Left lung (tissue), 4 donors: ENCODE measurements at regions not wholly inside any gene's neighbourhood (a gene's known extent, or its start where the extent isn't known, plus 50 kb on each side); places are given as distances from the start of the nearest gene placed in this dataset.

Experiments used
- ATAC-seq: fragments of 200-7000 bp; cut with Tn5 transposase; one replicate; pipeline ENCODE4 v1.9.1; 2020; ENCODE audit warnings: moderate library complexity
- DNase-seq, 4 donors: peaks; one replicate each; pipeline ENCODE4 v3.0.0-alpha.2; 2013 to 2020
- H3K27ac ChIP-seq, 2 donors: fragments of 200-600 bp; sonication (generic) in 1 of 2; one replicate each; pipeline versions ENCODE4 v1.5.0 to v1.8.0; 2020 to 2021
- H3K27me3 ChIP-seq, 2 donors: fragments of 200-600 bp; sonication (generic) in 1 of 2; one replicate each; pipeline versions ENCODE4 v1.5.0 to v1.8.0; 2020 to 2021
- H3K36me3 ChIP-seq, 2 donors: fragments of 200-600 bp; sonication (generic) in 1 of 2; one replicate each; pipeline versions ENCODE4 v1.5.0 to v1.8.0; 2020 to 2021
- H3K4me1 ChIP-seq, 2 donors: fragments of 200-600 bp; one replicate each; pipeline ENCODE4 v1.8.0; 2021
- H3K4me3 ChIP-seq, 2 donors: fragments of 200-600 bp; sonication (generic) in 1 of 2; one replicate each; pipeline versions ENCODE4 v1.5.0 to v1.8.0; 2020 to 2021; ENCODE audit warnings: mild to moderate bottlenecking in 1 of 2
- H3K9me3 ChIP-seq, 2 donors: fragments of 200-600 bp; sonication (generic) in 1 of 2; one replicate each; pipeline versions ENCODE4 v1.5.0 to v1.8.0; 2020 to 2021
- intact Hi-C, 2 donors: fragments of 100-400 bp; cut with DNase I; formaldehyde crosslinking; loops; one replicate each; pipeline versions ENCODE4 v1.11.2 to v1.14.2; 2022
- TF ChIP-seq, protein P1 (sequence below), 2 donors: fragments of 200-600 bp; sonication (generic) in 1 of 2; IDR thresholded peaks; one replicate each; pipeline versions ENCODE4 v1.5.0 to v1.8.0; 2021; ENCODE audit warnings: antibody characterized with exemption in 2 of 2
- donor health status: DM: no; HTN: yes; CAD: no.
- donor health status: DM: no; HTN: no; CAD: no.

DNA sequence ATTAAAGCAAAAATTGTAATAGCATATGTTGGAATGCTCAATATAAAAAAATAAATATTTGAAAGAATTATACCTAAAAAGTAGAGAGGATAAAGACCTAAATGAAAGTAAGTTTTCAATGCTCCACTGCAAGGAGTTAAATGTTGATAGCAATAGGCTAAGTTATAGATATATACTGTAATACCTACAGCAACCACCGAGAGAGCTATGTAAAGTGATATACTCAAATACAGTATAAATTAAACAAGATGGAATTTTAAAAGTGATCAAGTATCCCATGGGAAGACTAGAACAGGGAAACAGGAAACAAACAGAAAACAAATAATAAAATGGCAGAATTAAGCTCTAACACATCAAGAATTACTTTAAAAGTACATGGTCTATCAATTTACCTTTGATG, 73.9 kb downstream of the CASP3 start:
- intact Hi-C loops, result no loop called here
- ATAC-seq (no peak), DNase-seq (no peak)
- H3K4me1 ChIP-seq, result no peaks in the 10 kb centered on the region
- TF ChIP-seq, protein P1, sequence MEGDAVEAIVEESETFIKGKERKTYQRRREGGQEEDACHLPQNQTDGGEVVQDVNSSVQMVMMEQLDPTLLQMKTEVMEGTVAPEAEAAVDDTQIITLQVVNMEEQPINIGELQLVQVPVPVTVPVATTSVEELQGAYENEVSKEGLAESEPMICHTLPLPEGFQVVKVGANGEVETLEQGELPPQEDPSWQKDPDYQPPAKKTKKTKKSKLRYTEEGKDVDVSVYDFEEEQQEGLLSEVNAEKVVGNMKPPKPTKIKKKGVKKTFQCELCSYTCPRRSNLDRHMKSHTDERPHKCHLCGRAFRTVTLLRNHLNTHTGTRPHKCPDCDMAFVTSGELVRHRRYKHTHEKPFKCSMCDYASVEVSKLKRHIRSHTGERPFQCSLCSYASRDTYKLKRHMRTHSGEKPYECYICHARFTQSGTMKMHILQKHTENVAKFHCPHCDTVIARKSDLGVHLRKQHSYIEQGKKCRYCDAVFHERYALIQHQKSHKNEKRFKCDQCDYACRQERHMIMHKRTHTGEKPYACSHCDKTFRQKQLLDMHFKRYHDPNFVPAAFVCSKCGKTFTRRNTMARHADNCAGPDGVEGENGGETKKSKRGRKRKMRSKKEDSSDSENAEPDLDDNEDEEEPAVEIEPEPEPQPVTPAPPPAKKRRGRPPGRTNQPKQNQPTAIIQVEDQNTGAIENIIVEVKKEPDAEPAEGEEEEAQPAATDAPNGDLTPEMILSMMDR (IDR thresholded peaks at IDR 0.05), result no peak
- no peaks in the 10 kb centered on the region for H3K27me3 ChIP-seq
- peaks cover 0 to 6% of the 10 kb centered on the region in 2 donors for H3K9me3 ChIP-seq
- H3K4me3 ChIP-seq, result no peak overlapping the region
- no peaks in the 10 kb centered on the region for H3K36me3 ChIP-seq
- H3K27ac ChIP-seq, result no peak overlapping the region

DNA sequence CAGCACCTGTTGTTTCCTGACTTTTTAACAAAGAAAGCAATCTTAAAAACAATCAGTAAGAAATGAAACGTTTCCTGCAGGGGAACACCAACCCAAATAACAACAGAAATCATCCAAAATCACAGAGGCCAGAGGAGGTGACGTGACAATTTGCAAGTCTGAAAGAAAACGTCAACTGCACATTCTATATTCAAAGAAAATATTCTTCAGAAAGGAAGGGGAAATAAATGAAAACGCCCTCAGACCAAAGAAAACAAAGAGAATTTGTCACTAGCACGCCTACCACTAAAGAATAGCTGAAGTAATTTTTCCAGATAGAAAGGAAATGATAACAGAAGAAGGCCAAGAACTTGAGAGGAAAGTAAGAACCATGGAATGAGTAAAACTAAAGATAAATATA, 74.4 kb downstream of the CASP3 start:
- H3K27ac ChIP-seq, result no peak overlapping the region
- no peak overlapping the region for H3K4me3 ChIP-seq
- peaks cover 0 to 3% of the 10 kb centered on the region in 2 donors for H3K9me3 ChIP-seq
- TF ChIP-seq, protein P1 (IDR thresholded peaks at IDR 0.05), result no peak
- intact Hi-C loops, result no loop called here
- no peak for ATAC-seq
- no peak for DNase-seq
- no peaks in the 10 kb centered on the region for H3K36me3 ChIP-seq
- no peaks in the 10 kb centered on the region for H3K4me1 ChIP-seq
- no peaks in the 10 kb centered on the region for H3K27me3 ChIP-seq

DNA sequence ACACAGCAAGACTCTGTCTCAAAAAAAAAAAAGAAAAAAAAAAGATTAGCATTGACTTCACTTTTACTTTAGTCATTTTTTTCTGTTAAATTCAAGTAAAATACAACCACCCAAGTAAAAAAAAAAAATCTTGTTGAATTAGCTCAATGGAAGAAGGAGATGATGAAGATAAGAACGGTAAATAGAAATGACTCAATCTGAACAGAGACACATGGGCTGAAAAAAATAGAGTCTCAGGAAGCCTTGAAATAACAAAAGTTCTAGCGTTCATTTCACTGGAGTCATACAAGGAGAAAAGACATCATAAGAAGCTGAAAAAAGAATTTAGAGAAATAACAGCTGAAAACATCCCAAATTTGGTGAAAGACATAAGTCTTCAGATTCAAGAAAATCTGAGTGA, 75.5 kb downstream of the CASP3 start:
- intact Hi-C loops, result no loop called here
- no peak for ATAC-seq
- TF ChIP-seq, protein P1 (IDR thresholded peaks at IDR 0.05), result no peak

DNA sequence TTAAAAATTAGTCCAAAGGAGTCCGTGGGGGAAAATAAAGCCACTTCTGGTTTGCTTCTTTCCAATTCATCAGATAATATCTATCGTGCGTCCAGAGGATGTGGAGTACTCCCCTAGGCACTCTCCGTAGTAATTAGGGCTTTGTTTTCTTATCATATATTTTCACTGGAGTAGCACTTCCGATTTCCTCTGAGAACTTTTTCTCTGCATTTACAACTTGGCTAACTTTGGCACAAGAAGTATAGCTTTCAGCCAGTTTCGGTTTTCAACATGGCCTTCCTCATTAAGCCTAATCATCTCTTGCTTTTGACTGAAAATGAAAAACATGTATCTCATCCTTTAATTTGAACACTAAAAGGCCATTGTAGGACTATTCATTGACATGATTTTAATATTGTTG, 80.5 kb downstream of the CASP3 start:
- DNase-seq (no peak), ATAC-seq (no peak)
- intact Hi-C loops, result no loop called here
- Histone ChIP-seq H3K4me3 (no peak overlapping the region), H3K4me1 (no peaks in the 10 kb centered on the region), H3K27me3 (no peaks in the 10 kb centered on the region), H3K9me3 (no peaks in the 10 kb centered on the region), H3K36me3 (no peaks in the 10 kb centered on the region), H3K27ac (no peak overlapping the region)
- TF ChIP-seq, protein P1 (IDR thresholded peaks at IDR 0.05), result no peak

More for the DNA sequence above, 75.5 kb downstream of the CASP3 start:
- H3K9me3 ChIP-seq, result no peaks in the 10 kb centered on the region
- no peak overlapping the region for H3K27ac ChIP-seq
- no peaks in the 10 kb centered on the region for H3K4me1 ChIP-seq
- H3K36me3 ChIP-seq, result no peaks in the 10 kb centered on the region
- no peak overlapping the region for H3K4me3 ChIP-seq
- no peaks in the 10 kb centered on the region for H3K27me3 ChIP-seq
- DNase-seq, result no peak

DNA sequence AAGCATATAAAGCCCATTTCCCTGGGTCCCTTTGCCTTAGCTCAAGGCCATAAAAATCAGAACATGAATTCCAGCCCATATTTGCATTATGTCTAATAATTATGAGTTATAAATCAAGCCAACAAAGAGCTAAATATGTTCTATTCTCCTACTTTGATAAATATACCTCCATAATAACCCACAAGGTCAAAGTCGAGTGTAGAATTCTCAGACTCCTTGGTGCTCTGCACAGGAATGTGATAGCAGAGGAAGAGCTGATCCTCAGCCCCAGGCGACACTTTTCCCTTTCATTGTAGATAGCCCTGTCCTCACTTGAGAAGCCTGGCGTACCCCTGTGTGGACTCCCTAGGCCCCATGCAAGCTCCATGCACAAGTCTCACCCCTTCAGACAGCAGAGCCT, 85.6 kb downstream of the CASP3 start:
- Histone ChIP-seq H3K27ac (no peak overlapping the region), H3K36me3 (no peaks in the 10 kb centered on the region)
- ATAC-seq, result no peak

More for the DNA sequence above, 85.6 kb downstream of the CASP3 start:
- Histone ChIP-seq H3K9me3 (no peaks in the 10 kb centered on the region), H3K4me3 (no peak overlapping the region), H3K4me1 (no peaks in the 10 kb centered on the region), H3K27me3 (no peaks in the 10 kb centered on the region)
- DNase-seq, result no peak
- TF ChIP-seq, protein P1 (IDR thresholded peaks at IDR 0.05), result no peak
- intact Hi-C loops, result no loop called here
